OCI-LY3 (cell line): ENCODE measurements at regions not wholly inside any gene's neighbourhood (a gene's known extent, or its start where the extent isn't known, plus 50 kb on each side); places are given as distances from the start of the nearest gene placed in this dataset.

Experiments used
- CTCF ChIP-seq: fragments of 200-600, 300-600 bp; sonication (generic); IDR thresholded peaks from 2 replicates; pipeline ENCODE4 v1.5.1; 2014; ENCODE audit warnings: antibody characterized with exemption, low read length, low read depth
- EZH2phosphoT487 ChIP-seq: fragments of 200-600 bp; shearing (Covaris generic); IDR thresholded peaks from 2 replicates; pipeline ENCODE4 v1.6.1; 2018; ENCODE audit warnings: antibody characterized with exemption, mixed run types, low read depth

GRCh38 chr3:181868576-181869082 is 156.9 kb downstream of the SOX2 start:
- TF ChIP-seq CTCF (0 out of 2 replicates have a peak, but pooled peaks have one; percentile 6), EZH2phosphoT487 (no peak)
